Left ventricle myocardium inferior (tissue), 1 donor: ENCODE measurements at regions not wholly inside any gene's neighbourhood (a gene's known extent, or its start where the extent isn't known, plus 50 kb on each side); places are given as distances from the start of the nearest gene placed in this dataset.
"Not testable (repeated sequence)": the region's sequence is repeated elsewhere in the genome, so short reads cannot be mapped to it uniquely, and the experiment has no call there.

Experiments used
- DNase-seq: peaks from one replicate; pipeline ENCODE4 v3.0.0-alpha.2; 2020
- H3K27ac ChIP-seq: fragments of 200-600 bp; replicated peaks from 2 replicates; pipeline ENCODE4 v1.8.0; 2021
- H3K27me3 ChIP-seq: fragments of 200-600 bp; 2 replicates; pipeline ENCODE4 v1.8.0; 2021; ENCODE audit warnings: low read depth
- H3K36me3 ChIP-seq: fragments of 200-600 bp; 2 replicates; pipeline ENCODE4 v1.8.0; 2021
- H3K4me1 ChIP-seq: fragments of 200-600 bp; 2 replicates; pipeline ENCODE4 v1.8.0; 2021
- H3K4me3 ChIP-seq: fragments of 200-600 bp; 2 replicates; pipeline ENCODE4 v1.8.0; 2021; ENCODE audit warnings: mild to moderate bottlenecking, moderate library complexity
- H3K9me3 ChIP-seq: fragments of 200-600 bp; replicated peaks from 2 replicates; pipeline ENCODE4 v1.8.0; 2021
- CTCF ChIP-seq: fragments of 200-600 bp; IDR thresholded peaks from 2 replicates; pipeline ENCODE4 v1.8.0; 2021; ENCODE audit warnings: antibody characterized with exemption, mild to moderate bottlenecking, borderline replicate concordance
- intact Hi-C: fragments of 100-400 bp; cut with micrococcal nuclease; formaldehyde crosslinking; loops from one replicate; pipeline ENCODE4 v1.11.0; 2022
- donor health status: DM: no; HTN: yes; CAD: no; lungs with severe emphysema.

GRCh38 chr13:109403012-109403421 lies 383.4 kb downstream of the IRS2 start:
- TF ChIP-seq CTCF = no peak
- Histone ChIP-seq H3K9me3 (no peaks in the 10 kb centered on the region), H3K27ac (no peak overlapping the region), H3K4me3 (no peak overlapping the region), H3K27me3 (no peaks in the 10 kb centered on the region), H3K4me1 (peaks cover 4% of the 10 kb centered on the region), H3K36me3 (no peaks in the 10 kb centered on the region)
- no peak for DNase-seq
- intact Hi-C loops = no loop called here

GRCh38 chr13:109401891-109402290 lies 384.5 kb downstream of the IRS2 start:
- no peaks in the 10 kb centered on the region for H3K9me3 ChIP-seq
- no peaks in the 10 kb centered on the region for H3K27me3 ChIP-seq
- peaks cover 4% of the 10 kb centered on the region for H3K4me1 ChIP-seq
- no peak for DNase-seq
- TF ChIP-seq CTCF = no peak
- no peaks in the 10 kb centered on the region for H3K36me3 ChIP-seq
- H3K27ac ChIP-seq = no peak overlapping the region
- H3K4me3 ChIP-seq = no peak overlapping the region
- intact Hi-C loops = no loop called here

GRCh38 chr13:109401307-109401706 lies 385.1 kb downstream of the IRS2 start:
- Histone ChIP-seq H3K4me3 (no peak overlapping the region), H3K9me3 (no peaks in the 10 kb centered on the region), H3K36me3 (no peaks in the 10 kb centered on the region), H3K27me3 (no peaks in the 10 kb centered on the region), H3K27ac (no peak overlapping the region), H3K4me1 (peaks cover 4% of the 10 kb centered on the region)
- intact Hi-C loops = no loop called here
- no peak for TF ChIP-seq CTCF
- DNase-seq = no peak

GRCh38 chr13:109400624-109401257 lies 385.6 kb downstream of the IRS2 start:
- no peak overlapping the region for H3K4me3 ChIP-seq
- intact Hi-C loops = no loop called here
- no peaks in the 10 kb centered on the region for H3K9me3 ChIP-seq
- no peaks in the 10 kb centered on the region for H3K36me3 ChIP-seq
- DNase-seq = no peak
- no peak overlapping the region for H3K27ac ChIP-seq
- TF ChIP-seq CTCF = no peak
- peaks cover 4% of the 10 kb centered on the region for H3K4me1 ChIP-seq
- no peaks in the 10 kb centered on the region for H3K27me3 ChIP-seq

- no peaks in the 10 kb centered on the region for H3K9me3 ChIP-seq
- no peak overlapping the region for H3K4me3 ChIP-seq
- no peaks in the 10 kb centered on the region for H3K27me3 ChIP-seq
- TF ChIP-seq CTCF = no peak
- H3K4me1 ChIP-seq = peaks cover 4% of the 10 kb centered on the region
- peak; percentile 22 for DNase-seq
- no peak overlapping the region for H3K27ac ChIP-seq
- intact Hi-C loops = no loop called here
- H3K36me3 ChIP-seq = no peaks in the 10 kb centered on the region
Observed at GRCh38 chr13:109400209-109400608, 386.2 kb downstream of the IRS2 start.

- H3K27me3 ChIP-seq, H3K36me3 ChIP-seq, DNase-seq, intact Hi-C loops, H3K27ac ChIP-seq, H3K9me3 ChIP-seq, H3K4me3 ChIP-seq: not testable (repeated sequence)
- peaks cover 16% of the 10 kb centered on the region for H3K4me1 ChIP-seq
Observed at GRCh38 chr13:109398071-109398470, 388.3 kb downstream of the IRS2 start.
